ENCODE measurements at regions not wholly inside any gene's neighbourhood (a gene's known extent, or its start where the extent isn't known, plus 50 kb on each side); places are given as distances from the start of the nearest gene placed in this dataset.

DNA sequence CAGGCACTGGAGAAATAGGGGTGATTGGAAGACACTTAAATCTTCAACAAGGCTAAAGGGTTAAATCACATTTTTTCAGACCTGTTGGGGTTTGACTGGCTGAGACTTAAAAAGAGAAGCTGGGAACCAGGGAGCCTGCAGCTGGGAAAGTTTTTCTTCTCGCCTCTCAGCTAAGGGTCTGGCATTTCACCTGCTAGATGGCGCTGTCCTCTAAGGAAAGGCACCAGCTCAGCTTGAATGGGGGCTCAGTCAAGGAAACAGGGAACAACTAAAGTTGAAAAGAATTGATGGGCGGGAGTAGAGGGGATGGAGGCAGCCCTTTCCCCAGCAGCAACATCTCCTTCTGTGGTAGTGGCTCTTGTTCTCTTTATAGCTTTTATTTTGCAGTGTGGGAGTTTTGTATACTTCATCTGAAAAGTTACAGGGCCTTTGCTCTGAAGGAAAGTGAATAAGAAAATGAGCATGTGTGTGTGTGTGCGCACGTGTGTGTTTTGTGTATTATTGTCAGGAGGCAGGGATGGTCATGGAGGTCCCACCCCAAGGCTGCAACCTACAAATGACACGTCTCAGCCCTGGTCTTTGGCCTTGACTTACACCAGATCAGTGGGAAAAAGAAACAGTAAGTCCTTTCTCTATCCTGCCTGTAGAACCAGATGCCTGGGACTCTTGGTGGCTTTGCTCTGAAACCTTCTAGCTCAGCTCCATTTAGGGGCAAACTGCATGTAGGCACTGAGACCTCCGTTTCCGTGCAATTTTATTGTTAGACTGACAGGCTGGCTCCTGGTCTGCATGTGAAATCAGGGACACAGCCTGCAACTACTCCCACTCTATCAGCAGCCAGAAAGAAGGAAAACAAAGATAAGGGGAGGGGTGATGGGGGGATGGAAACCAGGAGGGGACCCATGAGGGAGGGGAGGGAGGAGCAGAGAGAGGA, 316.2 kb upstream of the CLINT1 start:
- TF ChIP-seq, protein P1, sequence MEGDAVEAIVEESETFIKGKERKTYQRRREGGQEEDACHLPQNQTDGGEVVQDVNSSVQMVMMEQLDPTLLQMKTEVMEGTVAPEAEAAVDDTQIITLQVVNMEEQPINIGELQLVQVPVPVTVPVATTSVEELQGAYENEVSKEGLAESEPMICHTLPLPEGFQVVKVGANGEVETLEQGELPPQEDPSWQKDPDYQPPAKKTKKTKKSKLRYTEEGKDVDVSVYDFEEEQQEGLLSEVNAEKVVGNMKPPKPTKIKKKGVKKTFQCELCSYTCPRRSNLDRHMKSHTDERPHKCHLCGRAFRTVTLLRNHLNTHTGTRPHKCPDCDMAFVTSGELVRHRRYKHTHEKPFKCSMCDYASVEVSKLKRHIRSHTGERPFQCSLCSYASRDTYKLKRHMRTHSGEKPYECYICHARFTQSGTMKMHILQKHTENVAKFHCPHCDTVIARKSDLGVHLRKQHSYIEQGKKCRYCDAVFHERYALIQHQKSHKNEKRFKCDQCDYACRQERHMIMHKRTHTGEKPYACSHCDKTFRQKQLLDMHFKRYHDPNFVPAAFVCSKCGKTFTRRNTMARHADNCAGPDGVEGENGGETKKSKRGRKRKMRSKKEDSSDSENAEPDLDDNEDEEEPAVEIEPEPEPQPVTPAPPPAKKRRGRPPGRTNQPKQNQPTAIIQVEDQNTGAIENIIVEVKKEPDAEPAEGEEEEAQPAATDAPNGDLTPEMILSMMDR (IDR thresholded peaks at IDR 0.05; ENCODE audit: insufficient read depth, low read length, poor library complexity, severe bottlenecking) = peak; percentile 85
- no peak for TF ChIP-seq EZH2phosphoT487 (conservative IDR thresholded peaks at IDR 0.05; ENCODE audit: low read length)

Measured in SU-DHL-6 (cell line).